ENCODE measurements at regions not wholly inside any gene's neighbourhood (a gene's known extent, or its start where the extent isn't known, plus 50 kb on each side); places are given as distances from the start of the nearest gene placed in this dataset.

- no peak for DNase-seq (ENCODE audit: low spot score)
Measured at GRCh38 chr18:41754332-41754731, 200.7 kb upstream of the PIK3C3 start.

GRCh38 chr18:41753826-41754225 is 201.2 kb upstream of the PIK3C3 start:
- no peak for DNase-seq (ENCODE audit: low spot score)

- DNase-seq (ENCODE audit: low spot score) = no peak
Measured at GRCh38 chr18:41752826-41753225, 202.2 kb upstream of the PIK3C3 start.

- no peak for DNase-seq (ENCODE audit: low spot score)
Measured at GRCh38 chr18:41751652-41752051, 203.4 kb upstream of the PIK3C3 start.

- DNase-seq (ENCODE audit: low spot score) = no peak
Measured at GRCh38 chr18:41751161-41751560, 203.9 kb upstream of the PIK3C3 start.

GRCh38 chr18:41747723-41748242 is 207.3 kb upstream of the PIK3C3 start:
- DNase-seq (ENCODE audit: low spot score) = no peak

GRCh38 chr18:41745166-41746049 is 209.6 kb upstream of the PIK3C3 start:
- peak; percentile 49 for DNase-seq (ENCODE audit: low spot score)

DNA sequence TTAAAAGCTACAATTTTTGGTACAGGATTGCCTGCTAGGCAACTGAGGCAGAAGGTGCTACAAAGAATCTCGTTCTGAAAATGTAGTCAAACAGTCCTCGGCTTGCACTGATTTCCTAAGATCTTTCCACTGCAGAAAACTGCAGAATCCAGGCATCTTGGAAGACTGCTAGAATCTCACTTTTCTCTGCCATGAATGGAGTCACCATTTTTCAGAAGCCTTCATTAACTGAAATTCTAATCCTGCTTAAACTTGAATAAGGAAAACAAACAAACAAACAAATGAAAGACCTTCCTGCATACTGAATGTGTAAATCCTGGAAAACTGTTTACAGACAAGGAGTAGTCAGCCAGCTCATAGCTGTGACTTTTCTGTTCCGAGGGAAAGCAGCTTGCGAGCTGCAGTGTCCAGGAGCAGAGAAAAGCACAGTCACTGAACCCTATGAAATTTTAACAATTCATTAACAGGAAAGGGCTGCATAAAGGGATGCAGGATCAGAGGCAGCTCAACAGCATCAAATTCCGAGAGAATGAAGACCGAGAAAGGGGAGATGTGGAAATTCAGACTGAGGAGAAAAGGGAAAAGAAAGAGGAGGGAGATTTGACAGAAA is 210.5 kb upstream of the PIK3C3 start:
- no peak for DNase-seq (ENCODE audit: low spot score)

DNA sequence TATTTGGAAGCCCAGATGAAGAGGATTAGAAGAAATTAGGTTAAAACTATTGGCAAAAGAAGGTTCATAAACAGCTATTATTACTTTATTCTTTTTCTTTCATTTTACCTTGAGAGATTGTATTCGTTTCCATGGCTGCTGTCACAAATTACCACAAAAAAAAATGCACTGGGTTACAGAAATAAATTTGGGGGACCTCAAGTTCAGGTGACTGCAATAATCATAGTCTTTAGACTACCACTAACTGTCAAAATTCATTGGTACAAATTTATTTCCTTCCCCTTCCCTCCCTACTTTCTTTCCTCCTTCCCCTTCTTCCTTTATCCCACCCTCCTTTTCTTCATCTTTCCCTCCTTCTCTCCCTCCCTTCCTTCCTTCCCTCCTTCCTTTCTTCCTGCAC is 217.8 kb upstream of the PIK3C3 start:
- no peak for DNase-seq (ENCODE audit: low spot score)

DNA sequence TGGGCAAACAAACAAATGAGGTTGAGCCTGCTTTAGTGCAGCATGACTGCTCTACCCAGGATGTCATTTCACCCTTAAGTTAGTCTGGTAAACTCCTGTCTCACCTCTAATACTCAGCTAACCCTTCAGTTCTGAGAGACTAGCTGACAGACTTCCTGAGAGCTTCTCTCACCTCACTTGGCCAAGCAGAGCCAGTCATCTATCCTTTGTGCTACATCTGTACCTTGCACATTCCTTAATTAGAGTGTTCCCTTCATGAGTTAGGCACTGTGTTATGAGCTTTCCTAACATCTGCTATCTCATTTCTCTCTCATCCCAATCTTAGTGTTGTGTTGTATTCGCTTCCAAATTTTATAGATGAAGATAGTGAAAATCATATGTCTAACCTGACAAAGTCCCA is 220.1 kb upstream of the PIK3C3 start:
- DNase-seq (ENCODE audit: low spot score) = no peak

GRCh38 chr18:41732356-41732755 is 222.7 kb upstream of the PIK3C3 start:
- no peak for DNase-seq (ENCODE audit: low spot score)

DNA sequence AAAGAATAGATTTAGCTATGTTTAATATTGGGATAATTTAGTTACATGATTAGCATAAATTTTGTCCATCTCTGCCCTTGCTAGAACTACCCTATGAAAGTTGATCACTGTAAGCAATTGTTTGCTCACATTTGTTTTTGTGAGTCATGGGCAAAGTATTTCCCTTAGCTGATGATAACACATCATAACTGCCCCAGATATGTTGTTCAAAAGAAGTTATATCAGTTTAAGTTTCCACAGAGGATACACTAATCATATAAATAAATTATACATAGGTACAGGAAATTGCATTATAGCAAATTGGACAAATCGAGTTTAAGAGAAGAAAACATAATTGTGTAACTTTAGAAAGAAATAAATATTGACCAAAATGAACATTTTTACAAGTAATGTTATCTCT is 223.2 kb upstream of the PIK3C3 start:
- no peak for DNase-seq (ENCODE audit: low spot score)

GRCh38 chr18:41724195-41724594 is 230.8 kb upstream of the PIK3C3 start:
- DNase-seq (ENCODE audit: low spot score) = no peak

GRCh38 chr18:41721103-41721790 is 233.8 kb upstream of the PIK3C3 start:
- DNase-seq (ENCODE audit: low spot score) = no peak

- no peak for DNase-seq (ENCODE audit: low spot score)
Measured at GRCh38 chr18:41720226-41720625, 234.8 kb upstream of the PIK3C3 start.

DNA sequence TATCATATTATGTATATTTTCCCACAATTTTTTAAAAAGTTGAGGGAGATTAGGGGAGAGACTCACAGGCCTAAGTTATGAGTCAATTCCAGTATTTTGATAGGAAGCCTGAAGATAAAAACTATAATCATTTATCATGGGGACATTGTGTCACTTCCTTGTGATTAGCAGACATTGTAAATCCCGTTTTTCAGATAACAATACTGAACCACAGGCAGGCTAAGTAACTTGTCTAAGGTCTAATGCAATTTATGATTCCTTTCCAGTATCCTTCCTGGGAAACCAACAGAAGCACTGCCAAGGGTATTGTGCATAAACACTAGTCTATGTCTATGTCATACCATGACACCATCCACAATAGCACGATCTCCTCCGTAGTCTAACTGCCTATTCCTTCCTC is 235.2 kb upstream of the PIK3C3 start:
- no peak for DNase-seq (ENCODE audit: low spot score)

- no peak for DNase-seq (ENCODE audit: low spot score)
Measured at GRCh38 chr18:41714872-41715271, 240.2 kb upstream of the PIK3C3 start.

- no peak for DNase-seq (ENCODE audit: low spot score)
Measured at GRCh38 chr18:41713969-41714825, 240.8 kb upstream of the PIK3C3 start.

DNA sequence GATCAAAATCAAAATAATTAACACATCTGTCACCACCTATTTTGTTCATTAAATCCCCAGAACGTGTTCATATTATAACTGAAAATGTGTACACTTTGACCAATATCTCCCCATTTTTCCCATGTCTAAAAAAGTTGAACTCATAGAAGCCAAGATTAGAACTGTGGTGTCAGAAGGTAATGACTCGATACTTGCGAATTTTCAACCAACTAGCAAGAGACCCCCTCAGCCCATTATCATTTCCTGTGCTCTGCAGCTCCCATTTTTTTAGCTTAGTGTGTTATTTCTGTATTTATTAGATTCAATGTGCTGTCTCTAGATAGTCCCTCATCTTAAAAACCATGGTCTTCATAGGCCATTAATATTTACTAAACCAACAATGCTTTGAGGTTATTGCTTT is 248.7 kb upstream of the PIK3C3 start:
- no peak for DNase-seq (ENCODE audit: low spot score)

GRCh38 chr18:41703744-41704530 is 251.1 kb upstream of the PIK3C3 start:
- DNase-seq (ENCODE audit: low spot score) = no peak

- no peak for DNase-seq (ENCODE audit: low spot score)
Measured at GRCh38 chr18:41700416-41700815, 254.6 kb upstream of the PIK3C3 start.
